HG03103 (cell line): ENCODE measurements at regions not wholly inside any gene's neighbourhood (a gene's known extent, or its start where the extent isn't known, plus 50 kb on each side); places are given as distances from the start of the nearest gene placed in this dataset.
"Not testable (repeated sequence)": the region's sequence is repeated elsewhere in the genome, so short reads cannot be mapped to it uniquely, and the experiment has no call there.

Experiments used
- ATAC-seq: cut with Tn5 transposase; IDR thresholded peaks from one replicate; pipeline ENCODE4 v1.9.1; 2021; ENCODE audit warnings: low read depth; ENCODE audit not compliant: unreplicated experiment

DNA sequence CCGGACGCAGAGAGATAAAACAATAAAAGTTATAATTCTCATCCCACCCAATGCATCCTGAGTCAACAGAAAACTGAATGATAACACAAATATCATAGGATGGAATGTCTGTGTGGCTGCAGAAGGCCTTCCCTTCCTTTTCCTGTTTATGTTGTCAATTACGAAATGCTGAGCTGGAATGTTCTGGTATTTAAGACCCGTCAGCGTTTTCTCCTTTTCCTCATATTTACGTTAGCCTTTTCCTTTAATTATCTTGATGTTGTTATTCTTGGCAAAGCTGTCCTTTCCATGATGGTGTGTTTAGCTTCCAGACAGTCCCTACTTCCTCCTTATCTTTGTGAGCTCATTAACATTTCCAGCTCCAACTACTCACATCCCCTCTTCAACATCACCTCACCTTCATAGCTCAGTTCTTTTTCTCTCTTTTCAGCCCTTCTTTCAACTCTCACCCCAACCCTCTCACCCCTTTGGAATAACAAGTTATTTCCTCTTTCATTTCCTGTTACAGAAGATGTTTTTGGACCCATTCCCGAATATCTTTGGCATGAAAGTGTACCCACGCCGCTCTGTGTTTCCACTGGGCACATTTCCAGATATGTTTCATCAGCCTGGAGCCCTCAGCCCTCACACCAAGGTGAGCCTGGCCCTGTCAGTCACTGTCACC, 221.6 kb downstream of the NR2F1-AS1 start:
- no peak for ATAC-seq

DNA sequence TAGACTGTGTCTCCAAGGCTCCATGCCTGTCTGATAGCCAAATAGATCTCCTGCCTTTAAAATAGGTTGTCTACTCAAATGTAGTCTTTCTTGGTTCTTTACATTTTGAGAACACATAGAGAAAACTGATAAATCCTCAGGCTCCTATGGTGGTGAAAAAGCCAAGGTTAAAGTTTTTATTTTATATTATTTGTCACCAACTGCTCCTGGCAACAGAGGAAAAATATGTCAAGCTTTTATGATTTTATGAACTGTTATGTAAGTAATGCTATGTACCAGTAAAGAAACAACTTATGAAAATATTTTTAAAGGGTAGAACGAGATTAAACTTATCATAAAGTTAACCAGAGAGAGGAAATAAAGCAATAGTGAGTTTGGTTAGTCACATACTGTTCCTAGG, 222.8 kb downstream of the NR2F1-AS1 start:
- ATAC-seq = no peak

DNA sequence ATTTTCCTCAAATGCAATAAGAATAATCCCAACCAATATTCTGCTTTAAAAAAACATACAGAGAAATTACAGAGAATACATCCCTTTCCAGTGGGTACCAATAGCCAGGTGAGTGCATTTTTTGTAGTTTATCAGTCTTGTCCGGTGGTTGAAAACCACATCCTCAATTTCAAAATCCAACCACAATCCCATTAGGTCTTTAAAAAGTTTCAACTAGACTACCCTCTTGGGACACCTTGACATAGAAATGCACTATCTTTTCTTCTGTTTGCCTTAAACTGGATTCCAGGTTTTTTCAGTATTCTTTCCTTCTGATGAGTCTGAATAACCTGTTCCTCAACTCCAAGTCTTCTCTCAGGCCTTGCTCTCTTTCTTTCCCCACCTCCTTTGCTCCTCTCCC, 223.3 kb downstream of the NR2F1-AS1 start:
- no peak for ATAC-seq

DNA sequence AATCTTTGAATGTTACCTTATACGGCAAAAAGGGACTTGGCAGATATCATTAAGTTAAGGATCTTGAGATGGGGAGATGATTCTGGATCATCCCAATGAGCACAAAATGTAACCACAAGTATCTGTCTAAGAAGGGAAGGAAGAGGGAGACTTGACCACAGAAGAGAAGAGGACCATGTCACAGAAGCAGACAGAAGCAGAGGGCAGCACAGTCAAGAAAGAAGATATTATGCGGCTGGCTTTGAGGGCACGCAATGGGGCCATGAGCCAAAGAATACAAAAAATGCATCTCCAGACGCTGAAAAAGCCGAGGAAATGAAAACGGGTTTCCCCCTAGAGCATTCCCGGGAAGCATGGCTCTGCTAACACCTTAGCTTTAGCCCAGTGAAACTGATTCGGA, 225.3 kb downstream of the NR2F1-AS1 start:
- ATAC-seq = no peak

DNA sequence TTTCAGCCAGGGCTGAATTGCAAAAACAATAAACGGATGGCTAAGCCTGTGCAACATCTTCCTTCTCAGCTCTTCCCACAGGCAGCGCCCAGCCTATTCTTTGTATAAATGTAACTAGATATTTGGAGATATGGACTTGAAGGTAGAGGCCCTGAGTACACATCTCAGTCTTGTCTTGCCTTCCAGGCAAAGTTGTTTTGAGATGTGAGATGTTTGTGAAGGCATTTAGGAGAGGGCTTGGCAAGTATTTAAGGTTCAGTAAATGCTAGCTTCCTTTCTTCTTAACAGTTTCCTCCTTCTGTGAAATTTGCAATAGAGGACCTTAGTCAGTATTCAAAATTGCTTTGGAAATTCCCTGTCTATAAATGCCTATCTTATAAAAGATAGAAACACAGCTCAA, 228.8 kb downstream of the NR2F1-AS1 start:
- no peak for ATAC-seq

DNA sequence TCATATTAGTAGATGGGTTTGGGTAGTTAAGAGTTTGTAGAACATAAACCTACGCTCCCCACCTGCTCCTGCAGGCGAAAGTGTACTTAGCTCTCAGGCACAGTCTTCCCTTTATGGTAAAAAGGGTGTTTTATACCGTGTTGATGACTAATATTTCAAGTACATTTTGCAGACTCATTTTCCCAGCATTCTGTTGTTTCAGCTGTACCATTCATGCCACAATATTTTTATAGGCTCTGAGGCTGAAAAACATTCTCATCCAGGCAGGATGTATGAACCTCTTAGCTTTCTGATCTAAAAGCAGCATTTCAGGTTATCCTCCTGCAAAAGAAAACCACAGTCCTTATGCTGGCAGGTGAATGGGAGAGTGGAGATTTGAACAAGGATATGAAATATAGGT, 231.4 kb downstream of the NR2F1-AS1 start:
- no peak for ATAC-seq

DNA sequence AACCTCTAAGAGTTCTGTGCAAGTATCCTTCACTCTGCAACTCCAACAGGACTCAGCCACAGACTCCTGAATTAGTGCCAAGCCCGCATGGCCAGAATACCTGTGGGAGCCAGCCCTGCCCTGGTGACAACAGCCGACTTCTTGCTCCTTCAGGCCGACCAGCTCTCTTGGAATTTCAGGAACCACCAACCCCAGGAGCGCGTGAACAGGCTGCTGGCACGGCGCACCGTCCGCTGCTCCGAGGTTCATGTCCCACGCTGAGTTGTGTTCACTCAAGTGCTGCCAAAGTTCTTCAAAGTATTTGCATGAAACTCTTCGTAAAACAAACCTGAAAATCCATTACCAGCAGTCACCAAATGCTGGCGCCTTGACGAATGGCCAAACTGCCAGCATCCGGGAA, 232.8 kb downstream of the NR2F1-AS1 start:
- ATAC-seq = no peak

DNA sequence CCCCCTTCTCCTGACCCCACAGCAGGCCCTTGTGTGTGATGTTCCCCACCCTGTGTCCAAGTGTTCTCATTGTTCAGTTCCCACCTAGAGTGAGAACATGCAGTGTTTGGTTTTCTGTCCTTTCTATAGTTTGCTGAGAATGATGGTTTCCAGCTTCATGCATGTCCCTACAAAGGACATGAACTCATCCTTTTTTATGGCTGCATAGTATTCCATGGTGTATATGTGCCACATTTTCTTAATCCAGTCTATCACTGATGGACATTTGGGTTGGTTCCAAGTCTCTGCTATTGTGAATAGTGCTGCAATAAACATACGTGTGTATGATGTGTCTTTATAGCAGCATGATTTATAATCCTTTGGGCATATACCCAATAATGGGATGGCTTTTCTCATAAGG, 234.2 kb downstream of the NR2F1-AS1 start:
- not testable (repeated sequence) for ATAC-seq

DNA sequence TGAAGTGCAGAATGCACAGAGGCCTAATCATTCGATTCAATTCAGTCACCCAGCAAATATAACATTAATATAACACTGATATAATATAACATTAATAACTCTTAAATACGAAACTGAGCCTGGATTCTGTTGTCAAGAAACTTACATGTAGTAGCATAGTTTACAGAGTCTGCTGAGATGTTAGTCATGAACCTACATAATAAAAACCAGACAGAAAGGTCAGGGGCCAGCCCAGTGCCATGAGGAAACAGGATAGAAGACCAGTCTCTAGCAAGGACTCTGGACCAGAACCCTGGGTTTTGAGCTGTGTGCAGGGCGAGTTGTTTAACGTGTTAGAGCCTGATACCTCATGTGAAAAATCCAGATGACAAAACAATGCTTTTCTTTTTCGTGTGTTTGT, 234.7 kb downstream of the NR2F1-AS1 start:
- ATAC-seq = no peak

DNA sequence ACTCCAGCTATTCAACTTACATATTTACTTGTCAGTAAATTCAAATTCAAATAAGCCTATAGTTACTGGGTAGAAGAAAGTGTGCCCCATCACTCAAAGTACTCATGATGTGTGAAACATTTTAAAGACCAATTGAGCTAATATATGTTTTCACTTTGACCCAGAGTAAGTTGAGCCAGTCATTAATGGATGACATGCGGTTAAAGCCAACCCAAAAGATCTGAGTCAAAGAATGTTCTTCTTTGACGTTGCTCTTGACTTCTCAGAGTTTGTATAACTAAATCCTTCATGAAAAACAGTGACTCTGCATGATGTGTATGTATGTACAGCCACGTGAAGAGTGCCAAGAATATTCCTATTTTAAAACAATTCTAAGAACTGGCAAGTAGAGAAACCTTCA, 237.4 kb downstream of the NR2F1-AS1 start:
- no peak for ATAC-seq

DNA sequence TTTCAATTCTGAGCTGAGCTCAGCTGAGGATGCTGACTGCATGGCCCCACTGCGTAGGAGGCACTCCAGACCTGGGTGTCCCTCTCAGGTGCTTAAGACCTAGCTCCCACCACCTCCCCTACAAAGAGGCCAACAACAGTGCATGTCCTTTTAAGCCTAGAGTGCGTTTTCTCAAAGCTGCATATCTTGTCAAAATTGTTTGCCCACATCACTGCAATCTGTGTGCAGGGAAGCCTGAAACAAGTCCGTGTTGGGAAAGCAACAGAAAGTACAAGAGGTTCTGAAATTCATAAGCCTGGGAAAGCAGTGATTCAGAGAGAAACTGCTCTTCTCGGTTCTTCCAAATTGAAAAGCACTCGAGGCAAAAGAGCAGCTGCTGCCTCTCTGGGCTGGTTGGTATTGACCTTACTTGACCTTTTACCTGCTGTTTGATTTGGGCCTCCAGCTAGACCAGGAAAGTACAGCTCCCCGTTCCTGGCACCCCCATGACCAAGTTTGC, 238.4 kb downstream of the NR2F1-AS1 start:
- no peak for ATAC-seq

DNA sequence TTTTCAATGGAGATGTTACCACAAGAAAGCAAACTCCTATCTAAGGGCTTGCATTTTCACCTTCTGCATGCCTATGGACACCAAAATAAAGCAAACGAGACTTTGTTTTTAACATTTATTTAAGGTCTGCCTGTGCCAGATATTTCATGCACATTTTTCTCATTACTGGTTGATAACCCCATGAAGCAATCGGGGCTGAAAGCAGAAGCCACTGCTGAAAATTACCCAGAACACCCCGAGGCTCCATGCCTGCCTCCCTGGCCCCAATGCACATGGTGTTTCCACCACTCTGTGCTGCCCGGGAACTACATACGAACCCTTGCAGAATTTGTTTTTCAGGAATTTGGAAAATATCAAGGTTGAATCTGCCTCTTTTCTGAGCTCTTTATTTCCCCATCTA, 240.1 kb downstream of the NR2F1-AS1 start:
- no peak for ATAC-seq

DNA sequence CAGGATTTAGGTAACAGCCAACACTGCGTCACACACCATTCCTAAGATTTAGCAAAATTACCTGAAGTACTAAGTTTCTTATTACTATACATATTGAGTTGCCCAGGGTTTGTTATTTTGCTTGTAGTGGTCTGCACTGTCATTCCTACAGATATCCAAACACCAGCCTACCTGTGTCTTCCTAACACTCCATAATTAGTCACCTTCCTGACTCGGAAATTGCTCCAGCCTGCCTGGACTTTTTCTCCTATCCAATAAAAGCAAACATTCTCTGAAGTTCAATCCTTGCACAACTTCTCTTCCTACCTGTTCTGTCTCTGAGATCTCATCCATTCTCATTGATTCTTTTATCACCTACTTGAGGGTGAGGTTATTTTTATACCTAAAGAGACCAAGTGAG, 243.9 kb downstream of the NR2F1-AS1 start:
- ATAC-seq = no peak

DNA sequence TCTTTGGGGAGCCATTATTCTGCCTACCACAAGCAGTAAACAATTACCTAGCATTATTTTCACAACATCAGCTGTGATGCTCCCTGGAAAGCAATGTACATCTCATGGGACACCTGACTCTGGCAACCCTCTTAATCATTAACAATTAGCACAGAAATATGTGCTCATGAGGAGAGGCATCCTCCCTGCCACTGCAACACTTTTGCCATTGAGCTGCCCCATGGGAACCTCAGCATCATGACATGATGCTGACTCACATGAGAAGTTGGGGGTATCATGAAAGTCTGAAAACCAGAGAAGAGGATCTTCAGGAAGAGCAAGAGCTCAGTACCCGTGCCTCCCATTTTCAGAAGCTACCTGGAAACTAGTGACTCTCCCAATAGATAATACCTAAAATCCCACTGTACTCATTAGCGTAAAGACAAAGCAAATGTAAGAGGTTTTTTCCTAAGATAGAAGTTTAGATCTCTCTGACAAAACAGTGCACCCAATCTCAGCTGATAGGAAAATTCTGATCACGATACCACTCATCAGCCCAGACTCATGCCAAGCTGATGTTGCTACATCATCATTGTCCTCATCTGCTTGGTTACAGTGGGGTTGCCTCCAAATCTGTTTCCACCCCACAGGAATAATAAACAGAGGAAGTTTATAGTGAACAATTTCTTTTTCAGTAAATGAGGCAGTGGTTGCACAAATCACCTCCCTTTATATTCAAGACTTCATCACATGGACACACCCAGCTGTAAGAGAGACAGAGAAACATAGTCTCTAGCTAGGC, 244.5 kb downstream of the NR2F1-AS1 start:
- ATAC-seq = no peak

DNA sequence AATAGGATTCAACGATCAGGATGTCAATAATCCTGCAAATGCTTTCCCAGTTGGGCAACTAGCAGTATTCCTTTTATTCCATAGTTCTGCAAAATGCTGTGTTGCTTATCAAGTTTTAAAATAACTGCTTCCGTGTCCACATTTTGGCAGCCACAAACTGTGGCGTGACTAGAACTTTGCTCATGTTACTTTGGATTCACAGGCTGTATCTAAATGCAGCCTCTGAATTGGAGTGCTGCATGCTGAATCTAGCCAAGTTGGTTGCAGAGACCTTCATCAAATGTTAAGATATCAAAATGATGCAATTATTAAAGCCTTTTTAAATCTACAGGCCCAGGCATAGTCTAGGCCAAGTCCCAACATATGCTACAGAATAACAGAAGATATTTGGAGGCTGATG, 249.2 kb downstream of the NR2F1-AS1 start:
- ATAC-seq = no peak

DNA sequence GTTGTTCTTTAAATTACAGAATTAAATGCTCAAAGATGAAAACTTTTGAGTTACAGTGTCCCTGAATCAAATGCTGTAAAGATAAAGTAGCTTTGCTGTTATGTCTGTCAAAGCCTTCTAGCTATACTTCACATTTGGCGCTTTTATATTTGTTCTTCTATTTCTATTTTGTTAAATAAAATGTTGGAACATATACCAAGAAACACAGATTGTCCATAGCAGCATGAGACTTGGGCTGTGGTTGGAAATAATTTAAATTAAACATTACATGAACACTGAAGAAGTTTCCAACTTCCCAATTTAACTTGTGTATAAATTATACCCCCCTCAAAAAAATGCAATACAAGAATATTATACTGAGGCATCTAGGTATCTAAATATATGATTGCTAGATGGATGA, 249.8 kb downstream of the NR2F1-AS1 start:
- no peak for ATAC-seq

DNA sequence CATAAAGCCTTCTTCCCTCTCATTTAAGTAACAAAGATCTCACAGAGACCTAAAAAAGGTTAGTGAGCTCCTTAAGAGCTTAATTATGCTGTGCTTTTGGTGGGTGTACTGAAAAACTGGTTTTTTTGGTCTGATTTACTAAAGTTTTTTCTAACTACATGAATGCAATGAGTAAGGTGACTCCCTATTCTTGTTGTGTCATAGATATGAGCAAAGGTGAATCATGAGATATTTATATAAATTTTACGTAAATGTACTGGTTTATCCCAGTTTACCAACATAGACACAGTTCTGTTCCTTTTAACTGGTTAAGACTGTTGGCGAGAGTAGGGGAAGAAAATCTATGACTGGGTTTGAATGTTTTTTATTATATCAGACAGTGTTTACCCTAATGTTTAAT, 250.5 kb downstream of the NR2F1-AS1 start:
- no peak for ATAC-seq

DNA sequence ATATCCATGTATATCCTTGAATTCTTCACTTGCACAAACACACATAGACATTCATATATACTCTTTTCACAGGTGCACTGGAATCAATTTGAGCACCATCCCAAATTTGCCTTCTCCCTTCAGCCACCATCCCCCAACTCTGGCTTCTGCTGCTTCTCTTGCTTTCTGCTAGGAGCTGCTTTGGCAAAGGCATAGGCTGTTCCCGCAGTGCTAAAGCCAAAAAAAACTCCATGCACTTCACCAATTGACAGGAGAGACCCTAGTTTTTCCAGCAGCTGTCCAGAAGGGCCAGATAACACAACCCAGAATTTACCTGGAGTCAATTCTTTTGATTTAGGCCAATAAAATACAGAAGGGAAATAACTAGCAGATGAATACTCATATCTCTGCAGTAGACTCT, 251.3 kb downstream of the NR2F1-AS1 start:
- ATAC-seq = no peak

DNA sequence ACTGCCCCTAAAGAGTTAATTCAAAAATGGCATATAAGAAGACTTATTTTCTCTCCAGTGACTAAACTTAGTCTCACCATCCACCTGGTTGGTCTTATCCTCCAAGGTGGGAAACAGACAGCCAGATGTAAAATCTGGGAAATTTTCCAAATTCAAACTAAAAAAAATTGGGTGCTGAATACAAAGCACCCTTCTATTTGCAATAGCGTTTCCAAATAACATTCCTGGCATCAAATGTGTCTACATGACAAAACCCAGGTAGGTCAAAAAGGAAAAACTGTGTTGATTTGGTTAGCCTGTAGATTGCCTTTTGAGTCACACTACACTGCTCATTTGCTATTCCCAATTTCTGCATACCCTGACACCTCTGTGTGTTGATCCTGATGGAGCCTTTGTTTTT, 252.2 kb downstream of the NR2F1-AS1 start:
- no peak for ATAC-seq

DNA sequence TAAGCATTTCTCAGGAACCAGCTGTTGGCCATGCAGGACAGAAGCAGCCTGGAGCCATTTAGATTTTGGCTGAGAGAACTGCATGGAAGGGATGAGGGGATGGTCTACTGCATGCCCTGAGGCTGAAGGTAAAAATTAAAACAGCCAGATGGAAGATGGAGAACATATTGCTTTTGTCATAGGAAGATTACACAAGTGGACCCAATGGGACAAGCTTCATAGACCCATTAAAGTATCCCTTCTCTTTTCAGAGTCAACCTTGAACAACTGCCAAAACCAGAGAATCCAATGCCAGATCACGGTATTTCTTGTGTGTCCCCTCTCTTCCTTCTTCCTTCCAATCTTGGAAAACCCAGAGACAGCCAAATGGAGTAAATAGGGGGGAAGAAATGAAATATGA, 253.4 kb downstream of the NR2F1-AS1 start:
- no peak for ATAC-seq

DNA sequence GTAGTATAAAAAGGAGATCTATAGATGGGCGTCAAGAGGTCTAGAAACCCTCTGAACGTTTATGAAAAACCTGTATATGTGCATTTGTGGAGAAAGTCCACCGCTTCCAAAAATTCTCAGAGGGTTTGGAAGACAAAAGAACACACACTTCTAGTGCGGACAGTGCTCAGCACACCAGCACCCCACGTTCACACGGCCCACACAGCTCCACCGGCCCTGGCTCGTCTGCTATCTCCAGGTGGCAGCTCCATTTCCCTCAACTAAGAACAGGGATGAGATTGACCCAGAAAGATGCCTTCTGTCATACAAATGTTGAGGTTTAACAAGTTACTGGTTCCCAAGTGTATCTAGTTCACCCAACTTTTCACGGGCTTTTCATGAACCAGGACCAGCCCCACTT, 255.1 kb downstream of the NR2F1-AS1 start:
- no peak for ATAC-seq
